IMR-90 (cell line): ENCODE measurements at regions not wholly inside any gene's neighbourhood (a gene's known extent, or its start where the extent isn't known, plus 50 kb on each side); places are given as distances from the start of the nearest gene placed in this dataset.

Source experiments
- ATAC-seq: fragments of 200-7000 bp; cut with Tn5 transposase; 2 replicates; pipeline ENCODE4 v1.9.1; 2020; ENCODE audit warnings: low read depth, mild to moderate bottlenecking, moderate library complexity
- BruUV-seq: library from RNA; stranded (reverse); fragments of 400-500 nt; replicated peaks from 2 replicates; lab custom pipeline; 2021; lab: Mats Ljungman, UMichigan
- CTCF ChIA-PET: fragments of 300-600 bp; formaldehyde crosslinking; extraction: SDS; loops from one replicate; lab custom pipeline; 2021; ENCODE audit warnings: antibody characterized with exemption; lab: Yijun Ruan, JAX
- POLR2A ChIA-PET: fragments of 300-600 bp; sonication (Branson Sonifier 250); formaldehyde crosslinking; loops from one replicate; lab custom pipeline; 2022; ENCODE audit warnings: antibody characterized with exemption; ENCODE audit not compliant: unreplicated experiment; lab: Charles Lee
- DNase-seq: peaks from one replicate; pipeline ENCODE4 v3.0.0; 2013
- H2AFZ ChIP-seq: replicated peaks from 2 replicates; pipeline ENCODE3; 2013; ENCODE audit warnings: low read length, mild to moderate bottlenecking; ENCODE audit not compliant: poor library complexity
- H2AK5ac ChIP-seq: 2 replicates; pipeline ENCODE4 v1.6.1; 2013; ENCODE audit warnings: low read depth, low read length, inconsistent platforms
- H2AK9ac ChIP-seq: replicated peaks from 2 replicates; pipeline ENCODE3; 2013; ENCODE audit warnings: mild to moderate bottlenecking, low read depth, low read length, moderate library complexity; ENCODE audit not compliant: poor library complexity
- H2BK120ac ChIP-seq: 2 replicates; pipeline ENCODE4 v1.6.1; 2013; ENCODE audit warnings: low read depth, low read length, inconsistent platforms
- H2BK15ac ChIP-seq: 3 replicates; pipeline ENCODE4 v1.6.1; 2013; ENCODE audit warnings: low read depth, low read length, inconsistent platforms
- H2BK20ac ChIP-seq: 2 replicates; pipeline ENCODE4 v1.6.1; 2013; ENCODE audit warnings: low read depth, mild to moderate bottlenecking, inconsistent platforms, low read length, moderate library complexity
- H2BK5ac ChIP-seq: 2 replicates; pipeline ENCODE4 v1.6.1; 2013; ENCODE audit warnings: mild to moderate bottlenecking, low read depth, low read length, inconsistent platforms; ENCODE audit not compliant: poor library complexity, severe bottlenecking
- H3K14ac ChIP-seq: replicated peaks from 2 replicates; pipeline ENCODE4 v1.6.1; 2013; ENCODE audit warnings: low read depth, low read length, inconsistent platforms
- H3K18ac ChIP-seq: 2 replicates; pipeline ENCODE4 v1.6.1; 2013; ENCODE audit warnings: low read depth, low read length, control low read depth
- H3K23ac ChIP-seq: 2 replicates; pipeline ENCODE4 v1.6.1; 2013; ENCODE audit warnings: low read depth, low read length, inconsistent platforms
- H3K27ac ChIP-seq: 2 replicates; pipeline ENCODE4 v1.5.1; 2013; ENCODE audit warnings: mild to moderate bottlenecking, control low read depth, low read length; ENCODE audit not compliant: insufficient read depth
- H3K27me3 ChIP-seq: 2 replicates; pipeline ENCODE4 v1.6.1; 2013; ENCODE audit warnings: low read length; ENCODE audit not compliant: control insufficient read depth, insufficient read depth
- H3K36me3 ChIP-seq: 2 replicates; pipeline ENCODE4 v1.6.1; 2013; ENCODE audit warnings: low read length, mixed read lengths; ENCODE audit not compliant: control insufficient read depth, insufficient read depth
- H3K4ac ChIP-seq: 2 replicates; pipeline ENCODE4 v1.6.1; 2013; ENCODE audit warnings: low read depth, low read length, inconsistent platforms
- H3K4me1 ChIP-seq: 2 replicates; pipeline ENCODE4 v1.6.1; 2013; ENCODE audit warnings: low read length, mixed read lengths; ENCODE audit not compliant: control insufficient read depth, insufficient read depth
- H3K4me2 ChIP-seq: 2 replicates; pipeline ENCODE4 v1.6.1; 2013; ENCODE audit warnings: low read depth, mild to moderate bottlenecking, control low read depth, low read length, moderate library complexity
- H3K4me3 ChIP-seq: 2 replicates; pipeline ENCODE4 v1.5.1; 2013; ENCODE audit warnings: low read depth, mild to moderate bottlenecking, control low read depth, low read length, moderate library complexity; ENCODE audit not compliant: insufficient read depth
- H3K56ac ChIP-seq: 2 replicates; pipeline ENCODE4 v1.6.1; 2013; ENCODE audit warnings: low read length, inconsistent platforms; ENCODE audit not compliant: insufficient read depth; ENCODE audit errors: extremely low read depth
- H3K79me1 ChIP-seq, 2 experiments: 2 replicates each; pipeline ENCODE4 v1.6.1; 2013; ENCODE audit warnings: low read length in 2 of 2, inconsistent platforms in 1 of 2, low read depth in 1 of 2
- H3K9ac ChIP-seq: 2 replicates; pipeline ENCODE4 v1.6.1; 2013; ENCODE audit warnings: low read depth, low read length, control low read depth
- H3K9me1 ChIP-seq: 2 replicates; pipeline ENCODE4 v1.6.1; 2013; ENCODE audit warnings: low read length, inconsistent platforms; ENCODE audit not compliant: insufficient read depth
- H3K9me3 ChIP-seq: 2 replicates; pipeline ENCODE4 v1.6.1; 2013; ENCODE audit warnings: low read length; ENCODE audit not compliant: control insufficient read depth, insufficient read depth
- H4K20me1 ChIP-seq: 2 replicates; pipeline ENCODE4 v1.6.1; 2013; ENCODE audit warnings: low read length, inconsistent platforms; ENCODE audit not compliant: insufficient read depth
- H4K5ac ChIP-seq: 2 replicates; pipeline ENCODE4 v1.6.1; 2013; ENCODE audit warnings: mild to moderate bottlenecking, low read depth, low read length, control low read depth
- H4K8ac ChIP-seq, 2 experiments: 2 replicates each; pipeline ENCODE4 v1.6.1; 2013; ENCODE audit warnings: low read depth in 2 of 2, low read length in 2 of 2, control low read depth in 1 of 2, inconsistent platforms in 1 of 2
- H4K91ac ChIP-seq: 2 replicates; pipeline ENCODE4 v1.6.1; 2013; ENCODE audit warnings: low read depth, low read length, inconsistent platforms; ENCODE audit not compliant: insufficient read depth
- FOS ChIP-seq: fragments of 150-350 bp; IDR thresholded peaks from 2 replicates; pipeline ENCODE4 v1.6.1; 2016; ENCODE audit warnings: low read depth, low read length
- MAFK ChIP-seq: IDR thresholded peaks from 2 replicates; pipeline ENCODE4 v1.6.1; 2012; ENCODE audit warnings: low read depth, low read length, improper control_type of control experiment
- MXI1 ChIP-seq: IDR thresholded peaks from 2 replicates; pipeline ENCODE4 v1.6.1; 2012; ENCODE audit warnings: low read depth, mild to moderate bottlenecking, low read length, moderate library complexity, borderline replicate concordance
- NFE2L2 ChIP-seq: fragments of 150-350 bp; IDR thresholded peaks from 2 replicates; pipeline ENCODE4 v1.6.1; 2016; ENCODE audit warnings: low read depth, mild to moderate bottlenecking, low read length
- POLR2A ChIP-seq: IDR thresholded peaks from 2 replicates; pipeline ENCODE4 v1.6.1; 2012; ENCODE audit warnings: mild to moderate bottlenecking, low read depth, low read length
- RAD21 ChIP-seq: IDR thresholded peaks from 2 replicates; pipeline ENCODE4 v1.6.1; 2012; ENCODE audit warnings: low read length, improper control_type of control experiment
- RCOR1 ChIP-seq: IDR thresholded peaks from 2 replicates; pipeline ENCODE4 v1.6.1; 2012; ENCODE audit warnings: mild to moderate bottlenecking, low read length, improper control_type of control experiment; ENCODE audit not compliant: insufficient replicate concordance
- RFX5 ChIP-seq: IDR thresholded peaks from 2 replicates; pipeline ENCODE4 v1.8.0; 2012; ENCODE audit warnings: low read depth, mild to moderate bottlenecking, low read length, moderate library complexity
- WGBS, 2 experiments: methylation state at CpG; one replicate each; pipeline versions ENCODE4 v1.1.5 to v1.1.7; 2013; ENCODE audit warnings: missing lambda C conversion rate in 2 of 2; ENCODE audit not compliant: insufficient read length in 1 of 2; ENCODE audit errors: extremely low coverage in 2 of 2; 5-methylcytosine and 5-hydroxymethylcytosine counted together
- dilution Hi-C: fragments of 300-500 bp; cut with HindIII; formaldehyde crosslinking; loops from one replicate; pipeline ENCODE4 v1.14.3; 2018; ENCODE audit warnings: low sequenced_read_pairs; ENCODE audit not compliant: unreplicated experiment
- in situ Hi-C: fragments of 300-500 bp; cut with MboI; formaldehyde crosslinking; loops from 3 replicates; pipeline ENCODE4 v1.14.3; 2019; ENCODE audit warnings: low sequenced_read_pairs, inconsistent platforms, mixed read lengths
- intact Hi-C: fragments of 100-400 bp; cut with micrococcal nuclease; formaldehyde crosslinking; loops from 2 replicates; pipeline ENCODE4 v1.10.0; 2022
- TF ChIP-seq, protein P1 (sequence below): fragments of 150-350 bp; IDR thresholded peaks from 2 replicates; pipeline ENCODE4 v1.6.1; 2016; ENCODE audit warnings: low read depth, mild to moderate bottlenecking, low read length, moderate library complexity, borderline replicate concordance
- TF ChIP-seq, protein P2 (sequence below): fragments of 150-350 bp; IDR thresholded peaks from 2 replicates; pipeline ENCODE4 v1.6.1; 2017; ENCODE audit warnings: mild to moderate bottlenecking, antibody characterized with exemption, low read length, low read depth

DNA sequence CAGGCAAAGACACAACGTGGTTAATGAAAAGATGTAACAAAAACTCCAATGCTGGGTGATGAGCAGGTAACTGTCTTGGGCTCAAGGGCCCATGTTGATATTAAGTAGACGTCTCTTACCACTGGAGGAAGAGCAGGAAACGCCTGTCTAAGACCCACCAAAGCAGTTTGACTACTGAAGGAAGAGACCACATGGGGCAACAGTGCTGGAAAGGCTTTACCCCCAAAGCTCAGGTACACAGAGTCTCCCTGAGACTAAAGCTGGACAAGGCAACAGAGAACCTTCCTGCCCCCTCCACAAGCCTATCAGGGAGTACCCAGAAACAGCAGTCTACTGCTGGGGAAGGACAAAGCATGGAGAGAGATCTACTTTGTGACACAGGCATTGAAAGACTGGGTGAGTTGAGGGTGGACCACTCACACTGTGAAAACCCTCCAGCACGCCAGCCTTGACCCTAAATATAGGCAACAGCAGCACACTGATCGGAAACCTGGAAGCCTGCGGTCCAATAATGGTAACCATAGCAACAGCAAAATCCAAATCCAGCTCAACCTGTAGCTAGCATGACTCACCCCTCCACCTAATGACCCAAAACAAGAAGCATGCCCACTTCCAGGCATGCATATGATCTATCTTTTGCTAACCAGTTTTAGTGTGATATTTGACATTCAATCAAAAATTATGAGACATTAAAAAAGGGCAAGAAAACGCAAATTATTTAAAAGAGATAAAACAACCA is 270.5 kb upstream of the SDK2 start:
- Histone ChIP-seq H2BK20ac (no peak overlapping the region), H3K4ac (no peak overlapping the region), H3K27ac (no peak overlapping the region), H3K18ac (no peak overlapping the region), H3K56ac (no peak overlapping the region), H4K5ac (no peak overlapping the region), H3K23ac (no peak overlapping the region), H3K4me3 (no peak overlapping the region), H4K91ac (no peak overlapping the region), H3K4me2 (no peak overlapping the region), H3K79me1 (no peaks in the 10 kb centered on the region), H2AK9ac (no peak overlapping the region), H2BK15ac (no peak overlapping the region), H3K9me3 (peaks cover 19% of the 10 kb centered on the region), H2AK5ac (no peak overlapping the region), H4K8ac (no peak overlapping the region), H3K9me1 (no peaks in the 10 kb centered on the region), H3K4me1 (no peaks in the 10 kb centered on the region), H2BK120ac (no peak overlapping the region), H3K27me3 (no peaks in the 10 kb centered on the region), H3K9ac (no peak overlapping the region), H2AFZ (no peak overlapping the region), H4K20me1 (no peaks in the 10 kb centered on the region), H3K14ac (no peak overlapping the region), H3K36me3 (no peaks in the 10 kb centered on the region), H2BK5ac (no peak overlapping the region)
- CTCF ChIA-PET = interaction anchor here (1.0 kb wide), 1 partner anchor 9 kb away, joined by 5 read pairs; no protein-coding TSS in a partner anchor
- dilution Hi-C loops (no loop called here), intact Hi-C loops (no loop called here), in situ Hi-C loops (no loop called here)
- ATAC-seq (no peak), DNase-seq (no peak)
- TF ChIP-seq MAFK (no peak), RFX5 (no peak), RCOR1 (no peak), MXI1 (no peak), FOS (no peak), POLR2A (no peak), NFE2L2 (no peak), RAD21 (no peak)
- TF ChIP-seq, protein P1, sequence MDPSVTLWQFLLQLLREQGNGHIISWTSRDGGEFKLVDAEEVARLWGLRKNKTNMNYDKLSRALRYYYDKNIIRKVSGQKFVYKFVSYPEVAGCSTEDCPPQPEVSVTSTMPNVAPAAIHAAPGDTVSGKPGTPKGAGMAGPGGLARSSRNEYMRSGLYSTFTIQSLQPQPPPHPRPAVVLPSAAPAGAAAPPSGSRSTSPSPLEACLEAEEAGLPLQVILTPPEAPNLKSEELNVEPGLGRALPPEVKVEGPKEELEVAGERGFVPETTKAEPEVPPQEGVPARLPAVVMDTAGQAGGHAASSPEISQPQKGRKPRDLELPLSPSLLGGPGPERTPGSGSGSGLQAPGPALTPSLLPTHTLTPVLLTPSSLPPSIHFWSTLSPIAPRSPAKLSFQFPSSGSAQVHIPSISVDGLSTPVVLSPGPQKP = no peak
- TF ChIP-seq, protein P2, sequence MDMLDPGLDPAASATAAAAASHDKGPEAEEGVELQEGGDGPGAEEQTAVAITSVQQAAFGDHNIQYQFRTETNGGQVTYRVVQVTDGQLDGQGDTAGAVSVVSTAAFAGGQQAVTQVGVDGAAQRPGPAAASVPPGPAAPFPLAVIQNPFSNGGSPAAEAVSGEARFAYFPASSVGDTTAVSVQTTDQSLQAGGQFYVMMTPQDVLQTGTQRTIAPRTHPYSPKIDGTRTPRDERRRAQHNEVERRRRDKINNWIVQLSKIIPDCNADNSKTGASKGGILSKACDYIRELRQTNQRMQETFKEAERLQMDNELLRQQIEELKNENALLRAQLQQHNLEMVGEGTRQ = no peak
- no TSS peak for BruUV-seq
- POLR2A ChIA-PET = no interaction called here
- WGBS, 2 experiments = no CpG with 5 or more reads among the region's 7 CpGs
